ENCODE measurements at regions not wholly inside any gene's neighbourhood (a gene's known extent, or its start where the extent isn't known, plus 50 kb on each side); places are given as distances from the start of the nearest gene placed in this dataset.
"Not testable (repeated sequence)": the region's sequence is repeated elsewhere in the genome, so short reads cannot be mapped to it uniquely, and the experiment has no call there.

DNA sequence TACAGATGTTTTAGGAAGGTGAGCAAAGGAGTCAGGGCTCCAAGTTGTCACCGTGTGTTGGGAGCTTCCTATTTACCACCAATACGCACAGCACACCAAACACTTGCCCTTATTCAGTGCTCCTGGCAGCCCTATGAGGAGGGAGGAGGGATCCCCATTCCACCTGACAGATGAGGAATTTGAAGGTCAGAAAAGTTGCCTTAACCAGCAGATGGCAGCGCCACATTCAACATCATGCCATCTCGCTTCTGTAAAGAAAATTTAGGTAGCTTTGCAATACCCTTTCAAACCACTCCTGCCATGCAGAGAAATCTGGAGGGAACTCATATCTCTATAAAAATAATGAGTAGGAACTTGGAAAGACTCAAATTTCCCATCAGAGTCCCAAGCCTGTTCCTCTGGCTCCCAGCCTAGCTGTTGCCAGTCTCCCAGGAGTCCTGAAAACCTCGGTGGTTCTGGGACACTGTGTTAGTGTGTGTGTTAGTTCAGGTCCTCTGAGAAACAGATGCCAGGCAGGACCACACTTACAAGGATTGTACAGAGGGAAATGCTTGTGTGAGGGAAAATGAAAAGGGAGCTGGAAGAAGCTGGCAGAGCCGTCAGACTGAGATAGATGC, 410.5 kb downstream of the MED13L start:
- no peaks in the 10 kb centered on the region for H3K4me1 ChIP-seq (ENCODE audit: control insufficient read depth in 1 of 2, insufficient read depth in 2 of 2, low read length in 2 of 2)
- H3K9me3 ChIP-seq (ENCODE audit: control insufficient read depth, low read length): peaks cover 4% of the 10 kb centered on the region
- no peak for DNase-seq
- no peak overlapping the region for H3K27ac ChIP-seq (ENCODE audit: low read depth in 1 of 2, low read length in 2 of 2)
- ATAC-seq (ENCODE audit: low FRiP score): no peak
- WGBS, 2 donors: 24% methylated on average over 6 of the region's 6 CpGs
- H3K27me3 ChIP-seq (ENCODE audit: control insufficient read depth in 1 of 2, insufficient read depth in 2 of 2, low read length in 1 of 2): peaks cover 0 to 2% of the 10 kb centered on the region in 2 donors
- intact Hi-C loops (cut with DNase I): no loop called here
- H3K36me3 ChIP-seq (ENCODE audit: control insufficient read depth in 1 of 2, insufficient read depth in 2 of 2, low read length in 1 of 2): no peaks in the 10 kb centered on the region
- H3K4me3 ChIP-seq (ENCODE audit: low read length in 2 of 2): no peak overlapping the region

DNA sequence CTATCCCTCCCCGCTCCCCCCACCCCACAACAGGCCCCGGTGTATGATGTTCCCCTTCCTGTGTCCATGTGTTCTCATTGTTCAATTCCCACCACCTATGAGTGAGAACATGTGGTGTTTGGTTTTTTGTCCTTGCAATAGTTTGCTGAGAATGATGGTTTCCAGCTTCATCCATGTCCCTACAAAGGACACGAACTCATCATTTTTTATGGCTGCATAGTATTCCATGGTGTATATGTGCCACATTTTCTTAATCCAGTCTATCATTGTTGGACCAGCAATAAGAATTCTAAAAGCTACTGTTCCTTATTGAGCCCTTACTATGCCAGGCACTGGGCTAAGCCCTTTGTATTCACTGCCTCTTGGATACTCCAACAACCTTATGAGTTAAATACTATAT, 411.2 kb downstream of the MED13L start:
- not testable (repeated sequence) for H3K9me3 ChIP-seq (ENCODE audit: control insufficient read depth, low read length)

DNA sequence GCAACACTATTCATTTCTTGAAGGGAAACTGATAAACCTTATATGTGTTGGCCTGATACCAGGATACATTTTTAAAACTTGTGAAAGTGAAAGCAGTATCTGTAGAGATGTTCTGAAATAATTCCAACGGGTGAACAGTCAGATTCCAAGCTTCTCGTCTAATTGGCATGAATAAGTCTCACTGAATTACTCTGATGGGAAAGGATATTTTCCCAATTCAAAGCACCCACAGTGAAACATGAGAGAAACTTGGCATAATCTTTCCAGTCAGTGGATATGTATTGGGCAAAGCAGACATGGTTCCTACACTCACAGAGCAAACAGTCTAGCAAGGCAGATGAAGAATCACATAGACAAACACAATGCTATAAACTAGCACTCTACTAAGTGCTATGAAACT, 413.1 kb downstream of the MED13L start:
- Histone ChIP-seq H3K4me3 (ENCODE audit: low read length in 2 of 2) (no peak overlapping the region), H3K4me1 (ENCODE audit: control insufficient read depth in 1 of 2, insufficient read depth in 2 of 2, low read length in 2 of 2) (no peaks in the 10 kb centered on the region), H3K9me3 (ENCODE audit: control insufficient read depth, low read length) (peaks cover 4% of the 10 kb centered on the region), H3K27ac (ENCODE audit: low read depth in 1 of 2, low read length in 2 of 2) (no peak overlapping the region), H3K27me3 (ENCODE audit: control insufficient read depth in 1 of 2, insufficient read depth in 2 of 2, low read length in 1 of 2) (peaks cover 0 to 2% of the 10 kb centered on the region in 2 donors), H3K36me3 (ENCODE audit: control insufficient read depth in 1 of 2, insufficient read depth in 2 of 2, low read length in 1 of 2) (no peaks in the 10 kb centered on the region)
- no peak for ATAC-seq (ENCODE audit: low FRiP score)
- no peak for DNase-seq
- intact Hi-C loops (cut with DNase I): no loop called here
- WGBS, 2 donors: 0 to 4% methylated on average over 2 of the region's 2 CpGs

More for the DNA sequence above, 411.2 kb downstream of the MED13L start:
- DNase-seq; H3K27me3 ChIP-seq (ENCODE audit: control insufficient read depth in 1 of 2, insufficient read depth in 2 of 2, low read length in 1 of 2); intact Hi-C loops (cut with DNase I); ATAC-seq (ENCODE audit: low FRiP score); H3K4me3 ChIP-seq (ENCODE audit: low read length in 2 of 2); H3K27ac ChIP-seq (ENCODE audit: low read depth in 1 of 2, low read length in 2 of 2); H3K36me3 ChIP-seq (ENCODE audit: control insufficient read depth in 1 of 2, insufficient read depth in 2 of 2, low read length in 1 of 2); H3K4me1 ChIP-seq (ENCODE audit: control insufficient read depth in 1 of 2, insufficient read depth in 2 of 2, low read length in 2 of 2): not testable (repeated sequence)
- WGBS, 2 donors: 96 to 100% methylated on average over 1 to 3 of the region's 3 CpGs

DNA sequence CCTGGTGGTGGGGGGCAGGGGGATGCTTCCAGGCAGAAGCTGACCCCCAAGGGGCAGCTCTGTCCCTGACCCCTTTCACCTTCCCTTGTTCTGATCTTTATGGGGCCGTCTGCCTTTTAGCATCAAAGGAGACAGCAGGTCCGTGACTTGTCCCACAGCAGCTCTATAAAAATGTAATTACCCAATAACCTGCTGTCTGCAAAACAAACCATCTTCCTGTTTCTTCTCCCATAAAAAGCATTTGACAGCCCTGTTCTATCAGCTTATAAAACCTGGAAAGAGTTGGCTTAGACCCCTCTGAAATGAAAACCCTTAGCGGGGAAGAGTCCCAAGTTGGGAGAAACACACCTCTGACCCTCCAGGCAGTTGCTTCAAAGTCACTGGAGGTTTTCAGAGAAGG, 416.9 kb downstream of the MED13L start:
- 88 to 89% methylated on average over 3 of the region's 3 CpGs for WGBS, 2 donors
- intact Hi-C loops (cut with DNase I): no loop called here

DNA sequence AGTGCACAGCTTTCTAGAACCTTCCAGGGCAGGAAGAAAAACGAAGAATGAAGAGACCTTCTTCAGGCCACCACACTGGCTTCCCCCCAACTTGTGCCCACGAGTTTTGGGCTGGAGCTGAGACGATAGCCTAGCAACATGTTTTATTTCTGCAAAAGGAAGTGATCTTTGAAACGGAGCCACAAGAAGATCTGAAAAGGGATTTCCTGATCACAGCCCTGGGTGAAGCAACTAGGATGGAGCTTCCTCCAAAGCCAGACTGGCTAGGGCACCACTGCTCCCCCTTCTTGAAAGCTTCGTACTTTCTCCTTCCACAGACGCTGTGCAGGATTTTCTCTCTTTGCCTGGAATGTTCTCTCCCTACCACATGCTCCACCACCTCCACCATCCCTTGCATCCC, 418.3 kb downstream of the MED13L start:
- Histone ChIP-seq H3K9me3 (ENCODE audit: control insufficient read depth, low read length) (peaks cover 4% of the 10 kb centered on the region), H3K27me3 (ENCODE audit: control insufficient read depth in 1 of 2, insufficient read depth in 2 of 2, low read length in 1 of 2) (peaks cover 0 to 2% of the 10 kb centered on the region in 2 donors), H3K4me1 (ENCODE audit: control insufficient read depth in 1 of 2, insufficient read depth in 2 of 2, low read length in 2 of 2) (no peaks in the 10 kb centered on the region), H3K27ac (ENCODE audit: low read depth in 1 of 2, low read length in 2 of 2) (no peak overlapping the region), H3K36me3 (ENCODE audit: control insufficient read depth in 1 of 2, insufficient read depth in 2 of 2, low read length in 1 of 2) (no peaks in the 10 kb centered on the region), H3K4me3 (ENCODE audit: low read length in 2 of 2) (no peak overlapping the region)
- WGBS, 2 donors: 40 to 48% methylated on average over 6 of the region's 6 CpGs
- no peak for ATAC-seq (ENCODE audit: low FRiP score)
- DNase-seq: no peak
- intact Hi-C loops (cut with DNase I): no loop called here

More for the DNA sequence above, 416.9 kb downstream of the MED13L start:
- ATAC-seq (ENCODE audit: low FRiP score) (no peak), DNase-seq (no peak)
- H3K9me3 ChIP-seq (ENCODE audit: control insufficient read depth, low read length): peaks cover 4% of the 10 kb centered on the region
- no peaks in the 10 kb centered on the region for H3K4me1 ChIP-seq (ENCODE audit: control insufficient read depth in 1 of 2, insufficient read depth in 2 of 2, low read length in 2 of 2)
- no peak overlapping the region for H3K27ac ChIP-seq (ENCODE audit: low read depth in 1 of 2, low read length in 2 of 2)
- no peak overlapping the region for H3K4me3 ChIP-seq (ENCODE audit: low read length in 2 of 2)
- H3K36me3 ChIP-seq (ENCODE audit: control insufficient read depth in 1 of 2, insufficient read depth in 2 of 2, low read length in 1 of 2): no peaks in the 10 kb centered on the region
- H3K27me3 ChIP-seq (ENCODE audit: control insufficient read depth in 1 of 2, insufficient read depth in 2 of 2, low read length in 1 of 2): peaks cover 0 to 2% of the 10 kb centered on the region in 2 donors

DNA sequence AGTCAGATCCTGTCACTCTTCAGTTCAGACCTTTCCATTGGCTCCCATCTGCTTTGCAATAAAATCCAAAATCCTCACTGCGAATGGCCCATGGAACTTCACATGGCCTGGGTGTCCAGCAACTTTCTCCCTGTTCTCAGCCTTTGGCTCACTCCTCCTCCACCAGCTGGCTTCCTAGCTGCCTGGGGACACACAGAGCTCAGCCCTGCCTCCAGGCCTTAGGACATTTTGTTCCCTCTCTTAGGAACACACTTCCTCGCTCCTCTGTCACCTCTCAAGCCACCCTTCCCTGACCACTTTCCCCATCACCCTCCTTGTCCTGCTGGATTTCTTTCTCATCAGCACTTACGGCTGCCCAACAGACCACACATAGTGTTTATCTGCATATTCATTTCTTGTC, 419.6 kb downstream of the MED13L start:
- no peak for DNase-seq
- intact Hi-C loops (cut with DNase I): no loop called here
- no peaks in the 10 kb centered on the region for H3K27me3 ChIP-seq (ENCODE audit: control insufficient read depth in 1 of 2, insufficient read depth in 2 of 2, low read length in 1 of 2)
- no peaks in the 10 kb centered on the region for H3K36me3 ChIP-seq (ENCODE audit: control insufficient read depth in 1 of 2, insufficient read depth in 2 of 2, low read length in 1 of 2)
- H3K4me1 ChIP-seq (ENCODE audit: control insufficient read depth in 1 of 2, insufficient read depth in 2 of 2, low read length in 2 of 2): no peaks in the 10 kb centered on the region
- WGBS, 2 donors: 87 to 94% methylated on average over 3 of the region's 3 CpGs
- no peak overlapping the region for H3K27ac ChIP-seq (ENCODE audit: low read depth in 1 of 2, low read length in 2 of 2)
- ATAC-seq (ENCODE audit: low FRiP score): peak; percentile 38
- no peaks in the 10 kb centered on the region for H3K9me3 ChIP-seq (ENCODE audit: control insufficient read depth, low read length)
- no peak overlapping the region for H3K4me3 ChIP-seq (ENCODE audit: low read length in 2 of 2)

DNA sequence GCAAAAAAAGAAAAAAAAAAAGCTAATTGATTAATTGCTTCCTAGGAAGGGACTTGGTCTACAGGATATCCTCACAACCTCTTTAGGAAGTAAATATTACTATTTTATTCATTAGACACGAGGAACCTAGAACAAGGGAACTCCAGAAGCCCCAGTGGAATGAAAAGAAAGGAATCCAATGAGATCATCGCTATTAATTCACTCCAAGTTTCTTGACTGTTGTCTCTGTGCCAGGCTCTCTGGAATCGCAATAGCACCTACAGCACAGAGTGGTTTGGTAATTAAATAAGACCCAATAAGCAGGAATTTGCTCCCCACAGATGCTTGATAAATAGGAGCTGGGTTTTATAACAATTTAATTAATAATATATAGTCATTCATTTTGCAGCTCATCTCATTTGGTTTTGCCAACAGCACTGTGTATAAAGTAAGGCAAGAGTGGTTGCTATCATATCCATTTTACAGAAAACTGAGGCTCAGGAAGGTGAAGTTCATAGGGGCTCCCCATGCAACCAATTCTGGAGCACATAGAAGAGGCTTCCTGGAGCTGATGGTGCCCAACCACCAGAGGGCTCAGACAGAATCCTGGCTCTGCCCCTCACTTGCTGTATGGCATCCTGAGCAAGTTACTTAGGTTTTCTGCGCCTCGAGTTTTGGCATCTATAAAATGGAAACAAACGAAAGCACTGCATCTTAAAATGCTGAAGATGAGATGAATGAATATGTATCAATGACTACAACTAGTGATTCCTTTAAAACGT, 420.2 kb downstream of the MED13L start:
- intact Hi-C loops (cut with DNase I): no loop called here
- H3K27ac ChIP-seq (ENCODE audit: low read depth in 1 of 2, low read length in 2 of 2): no peak overlapping the region
- H3K9me3 ChIP-seq (ENCODE audit: control insufficient read depth, low read length): no peaks in the 10 kb centered on the region
- no peak overlapping the region for H3K4me3 ChIP-seq (ENCODE audit: low read length in 2 of 2)
- WGBS, 2 donors: 62% methylated on average over 7 of the region's 7 CpGs
- DNase-seq: no peak
- H3K4me1 ChIP-seq (ENCODE audit: control insufficient read depth in 1 of 2, insufficient read depth in 2 of 2, low read length in 2 of 2): no peaks in the 10 kb centered on the region
- no peaks in the 10 kb centered on the region for H3K36me3 ChIP-seq (ENCODE audit: control insufficient read depth in 1 of 2, insufficient read depth in 2 of 2, low read length in 1 of 2)
- H3K27me3 ChIP-seq (ENCODE audit: control insufficient read depth in 1 of 2, insufficient read depth in 2 of 2, low read length in 1 of 2): no peaks in the 10 kb centered on the region
- ATAC-seq (ENCODE audit: low FRiP score): no peak

DNA sequence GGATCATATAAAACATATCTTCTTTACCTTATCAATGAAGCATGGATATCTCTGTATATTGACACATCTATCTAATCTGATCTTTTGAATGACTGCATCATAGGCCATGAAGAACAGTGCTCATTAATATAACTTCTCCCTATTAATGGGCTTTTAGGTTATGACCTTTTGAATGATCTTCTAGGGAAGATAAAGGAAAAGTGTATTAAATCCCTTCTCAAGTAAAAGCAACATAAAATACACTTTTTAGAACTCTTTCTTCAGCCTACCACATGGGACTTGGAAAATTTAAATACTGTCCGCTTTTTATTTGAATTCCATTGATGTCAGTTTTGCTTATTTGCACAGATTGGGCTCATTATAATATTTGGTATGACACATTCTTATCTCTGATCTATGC, 425.4 kb downstream of the MED13L start:
- H3K36me3 ChIP-seq (ENCODE audit: control insufficient read depth in 1 of 2, insufficient read depth in 2 of 2, low read length in 1 of 2): no peaks in the 10 kb centered on the region
- 87 to 91% methylated on average over 1 of the region's 1 CpG for WGBS, 2 donors
- no peak for ATAC-seq (ENCODE audit: low FRiP score)
- H3K9me3 ChIP-seq (ENCODE audit: control insufficient read depth, low read length): peaks cover 1% of the 10 kb centered on the region
- no peak overlapping the region for H3K27ac ChIP-seq (ENCODE audit: low read depth in 1 of 2, low read length in 2 of 2)
- H3K4me3 ChIP-seq (ENCODE audit: low read length in 2 of 2): no peak overlapping the region
- intact Hi-C loops (cut with DNase I): no loop called here
- no peak for DNase-seq
- no peaks in the 10 kb centered on the region for H3K4me1 ChIP-seq (ENCODE audit: control insufficient read depth in 1 of 2, insufficient read depth in 2 of 2, low read length in 2 of 2)
- no peaks in the 10 kb centered on the region for H3K27me3 ChIP-seq (ENCODE audit: control insufficient read depth in 1 of 2, insufficient read depth in 2 of 2, low read length in 1 of 2)

DNA sequence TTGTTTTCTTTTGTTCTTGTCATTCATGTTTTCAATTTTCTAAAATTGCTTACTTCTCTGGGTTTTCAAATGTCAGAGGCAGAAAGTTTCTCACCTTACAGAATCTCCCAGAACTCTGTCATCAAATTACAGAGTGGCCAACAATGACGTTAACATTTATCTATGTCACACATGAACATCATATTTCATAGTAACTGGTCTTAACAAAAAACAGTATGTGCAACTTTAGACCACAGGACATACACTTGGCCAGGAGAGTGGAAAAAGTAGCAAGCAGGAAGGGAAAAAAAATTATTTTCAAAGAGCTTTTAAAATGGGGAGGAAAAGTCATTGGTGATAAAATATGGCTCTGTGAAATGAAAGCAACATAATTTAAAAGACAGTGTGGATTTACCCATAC, 426.5 kb downstream of the MED13L start:
- Histone ChIP-seq H3K9me3 (ENCODE audit: control insufficient read depth, low read length) (peaks cover 1% of the 10 kb centered on the region), H3K27me3 (ENCODE audit: control insufficient read depth in 1 of 2, insufficient read depth in 2 of 2, low read length in 1 of 2) (no peaks in the 10 kb centered on the region), H3K27ac (ENCODE audit: low read depth in 1 of 2, low read length in 2 of 2) (no peak overlapping the region), H3K4me3 (ENCODE audit: low read length in 2 of 2) (no peak overlapping the region), H3K4me1 (ENCODE audit: control insufficient read depth in 1 of 2, insufficient read depth in 2 of 2, low read length in 2 of 2) (no peaks in the 10 kb centered on the region), H3K36me3 (ENCODE audit: control insufficient read depth in 1 of 2, insufficient read depth in 2 of 2, low read length in 1 of 2) (no peaks in the 10 kb centered on the region)
- 25 to 43% methylated on average over 1 of the region's 1 CpG for WGBS, 2 donors
- ATAC-seq (ENCODE audit: low FRiP score) (no peak), DNase-seq (no peak)
- intact Hi-C loops (cut with DNase I): no loop called here

Measured in aorta (tissue), 5 donors.